ENCODE measurements at regions not wholly inside any gene's neighbourhood (a gene's known extent, or its start where the extent isn't known, plus 50 kb on each side); places are given as distances from the start of the nearest gene placed in this dataset.

GRCh38 chr2:103980401-103980800, 873.5 kb upstream of the POU3F3 start:
- TF ChIP-seq CTCF (IDR thresholded peaks at IDR 0.05; ENCODE audit: low read depth, low read length): no peak
- DNase-seq (ENCODE audit: extremely low read depth, low read depth): no peak

DNA sequence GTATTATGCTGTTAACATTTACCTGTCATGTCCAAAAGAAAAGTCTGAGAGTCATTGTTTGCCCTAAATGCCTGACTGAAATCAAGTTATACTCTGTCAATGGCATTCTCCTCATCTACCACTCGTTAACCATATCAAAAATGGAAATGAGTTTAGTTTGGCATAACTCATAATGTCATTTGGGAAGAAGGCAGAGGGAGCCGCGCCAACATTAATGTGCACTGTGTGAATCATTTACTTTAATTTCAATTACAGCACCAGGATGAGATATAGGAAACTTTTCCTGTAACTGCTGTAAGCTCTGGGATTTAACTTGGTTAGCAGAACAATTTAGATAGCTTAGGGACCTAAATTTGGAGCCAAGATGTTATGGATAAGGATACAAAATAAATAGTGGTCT, 871.2 kb upstream of the POU3F3 start:
- no peak for DNase-seq (ENCODE audit: extremely low read depth, low read depth)
- no peak for TF ChIP-seq CTCF (IDR thresholded peaks at IDR 0.05; ENCODE audit: low read depth, low read length)

- TF ChIP-seq CTCF (IDR thresholded peaks at IDR 0.05; ENCODE audit: low read depth, low read length): no peak
- DNase-seq (ENCODE audit: extremely low read depth, low read depth): no peak
These were observed 867.9 kb upstream of the POU3F3 start for GRCh38 chr2:103986001-103986400.

- TF ChIP-seq CTCF (IDR thresholded peaks at IDR 0.05; ENCODE audit: low read depth, low read length): no peak
- DNase-seq (ENCODE audit: extremely low read depth, low read depth): no peak
These were observed 862.3 kb upstream of the POU3F3 start for GRCh38 chr2:103991591-103991990.

DNA sequence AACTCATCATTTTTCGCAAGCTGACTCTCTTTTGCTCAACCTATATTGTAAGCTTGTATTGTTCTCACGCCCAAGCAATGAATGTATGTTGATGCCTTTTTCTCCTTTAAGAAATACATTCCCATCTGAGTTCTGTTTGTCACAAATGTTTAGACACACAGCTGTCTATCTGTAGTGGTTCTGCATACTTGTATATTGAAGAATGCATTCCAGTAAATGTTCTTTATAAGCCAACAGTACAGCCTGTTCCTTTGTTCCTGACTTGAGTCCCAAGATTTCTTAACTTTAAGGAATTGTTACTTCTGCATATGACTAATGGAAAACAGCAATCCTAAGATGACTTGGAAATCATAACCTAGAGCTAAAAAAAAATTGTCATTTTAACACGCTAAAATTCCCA, 849.1 kb upstream of the POU3F3 start:
- no peak for TF ChIP-seq CTCF (IDR thresholded peaks at IDR 0.05; ENCODE audit: low read depth, low read length)
- no peak for DNase-seq (ENCODE audit: extremely low read depth, low read depth)

DNA sequence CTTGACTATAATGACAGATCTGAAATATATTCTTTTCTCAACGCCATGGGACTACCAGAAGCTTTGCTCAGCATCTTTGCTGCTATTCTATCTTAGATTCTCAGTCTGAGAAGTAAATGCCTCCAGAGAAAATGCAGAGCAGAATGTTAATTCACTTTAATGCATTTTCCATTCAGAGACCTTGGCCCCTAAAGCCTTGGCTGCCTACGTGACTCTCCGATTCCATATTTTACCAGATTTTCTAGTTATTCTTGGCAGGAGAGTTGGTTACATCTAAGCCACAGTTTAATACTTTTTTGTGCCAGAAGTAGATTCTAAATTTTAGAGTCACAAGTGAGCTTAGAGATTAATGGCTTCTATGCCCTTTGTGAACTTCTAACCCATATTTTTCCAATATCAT, 837.1 kb upstream of the POU3F3 start:
- no peak for DNase-seq (ENCODE audit: extremely low read depth, low read depth)
- TF ChIP-seq CTCF (IDR thresholded peaks at IDR 0.05; ENCODE audit: low read depth, low read length): no peak

DNA sequence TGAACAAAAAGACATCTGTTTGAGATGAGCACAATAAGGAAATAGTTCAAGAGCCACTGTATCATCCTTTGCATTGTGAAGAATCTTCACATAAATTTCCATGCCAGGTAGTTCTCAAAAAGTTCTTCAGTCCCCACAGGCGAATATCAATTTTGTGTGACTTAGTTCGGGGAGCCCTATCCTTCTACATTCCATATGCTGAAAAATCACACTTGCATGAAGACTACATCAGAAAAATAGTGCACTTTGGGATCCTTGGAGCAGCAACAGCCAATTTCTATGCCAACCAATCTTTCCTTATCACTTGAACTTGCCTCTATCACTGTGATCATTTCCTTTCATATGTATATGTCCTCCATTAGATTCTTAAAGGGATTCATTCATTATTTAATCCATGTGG, 830.6 kb upstream of the POU3F3 start:
- no peak for DNase-seq (ENCODE audit: extremely low read depth, low read depth)
- no peak for TF ChIP-seq CTCF (IDR thresholded peaks at IDR 0.05; ENCODE audit: low read depth, low read length)
